Colon (tissue), 2 donors: ENCODE measurements at regions not wholly inside any gene's neighbourhood (a gene's known extent, or its start where the extent isn't known, plus 50 kb on each side); places are given as distances from the start of the nearest gene placed in this dataset.
"Not testable (repeated sequence)": the region's sequence is repeated elsewhere in the genome, so short reads cannot be mapped to it uniquely, and the experiment has no call there.

Experiments used
- FAIRE-seq: peaks from 2 replicates; lab custom pipeline; 2012; peaks lifted over from hg19 to GRCh38; lab: Jason Lieb, UNC
- donor health status: control.
- donor health status: control.

DNA sequence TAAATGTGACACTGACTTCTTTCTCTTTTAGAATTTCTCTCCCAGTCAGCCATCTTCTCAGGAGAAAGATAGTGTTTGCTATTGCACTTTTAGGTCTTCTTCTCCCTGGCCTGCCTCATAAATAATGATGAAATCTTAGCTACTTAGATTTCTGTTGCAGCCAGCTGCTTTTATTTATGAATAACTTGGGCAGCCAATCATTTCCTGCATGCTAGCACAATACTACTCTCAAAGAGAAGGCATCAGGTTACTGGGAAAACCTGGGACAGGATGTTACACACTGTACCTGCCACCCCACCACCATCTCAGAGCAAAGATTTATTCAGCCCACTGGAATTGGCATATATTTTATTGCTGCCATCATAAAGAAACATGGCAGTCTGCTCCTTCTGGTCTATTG is 266.6 kb downstream of the PRELID2 start:
- no peak for FAIRE-seq

DNA sequence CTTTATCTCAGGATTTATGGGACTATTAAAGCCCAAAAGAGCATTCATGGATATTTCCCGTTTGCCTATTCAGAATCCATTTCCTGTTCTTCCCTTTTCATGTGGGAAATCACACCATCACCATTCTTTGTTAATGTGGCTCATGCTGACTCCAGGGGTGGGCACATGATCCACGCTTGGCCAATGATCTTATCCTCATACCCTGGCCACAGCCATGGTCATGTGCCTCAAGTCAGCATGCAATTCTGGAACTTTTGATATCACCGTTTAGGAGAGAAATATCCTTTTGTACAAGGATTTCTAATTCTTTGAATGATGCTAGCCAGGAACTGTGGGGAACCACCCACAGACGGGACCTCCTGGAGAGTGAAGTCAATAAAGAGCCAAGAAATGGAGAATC is 272.2 kb downstream of the PRELID2 start:
- no peak for FAIRE-seq

DNA sequence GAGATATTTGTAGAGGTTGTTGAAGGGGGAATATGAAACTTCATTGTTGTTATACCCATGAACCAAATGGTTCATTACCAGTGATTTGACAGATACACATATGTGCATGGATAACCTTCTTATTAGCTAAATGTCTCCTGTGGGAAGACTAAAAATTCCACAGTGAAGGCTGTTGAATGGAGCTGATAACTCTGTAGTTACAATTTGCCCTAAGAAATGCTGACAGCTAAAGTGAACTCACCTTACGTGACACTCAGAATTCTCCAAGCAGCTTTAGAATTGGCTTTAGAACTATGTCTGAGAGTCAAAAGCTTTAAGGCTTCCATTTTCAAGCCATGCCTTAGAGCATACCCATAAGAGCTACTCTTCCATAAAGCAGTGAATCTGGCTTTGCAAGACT is 276.9 kb downstream of the PRELID2 start:
- no peak for FAIRE-seq

DNA sequence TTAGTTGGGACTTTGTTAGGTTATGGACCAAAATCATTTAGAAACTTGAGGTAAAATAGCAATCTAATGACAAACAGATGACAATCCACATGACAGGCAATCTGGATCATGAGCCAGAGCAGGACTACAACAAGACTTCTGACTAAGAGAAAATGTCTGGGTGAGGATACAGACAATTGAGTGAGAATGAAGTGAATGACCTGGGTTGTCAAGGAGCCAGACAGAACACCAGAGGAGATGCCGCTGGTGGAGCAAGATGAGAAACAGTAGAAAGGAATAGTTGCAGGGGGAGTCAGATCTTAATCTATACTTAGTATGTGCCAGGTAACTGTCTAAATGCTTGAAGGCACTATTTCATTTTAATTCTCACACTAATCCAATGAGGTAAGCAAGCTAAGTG is 277.8 kb downstream of the PRELID2 start:
- FAIRE-seq, result no peak

DNA sequence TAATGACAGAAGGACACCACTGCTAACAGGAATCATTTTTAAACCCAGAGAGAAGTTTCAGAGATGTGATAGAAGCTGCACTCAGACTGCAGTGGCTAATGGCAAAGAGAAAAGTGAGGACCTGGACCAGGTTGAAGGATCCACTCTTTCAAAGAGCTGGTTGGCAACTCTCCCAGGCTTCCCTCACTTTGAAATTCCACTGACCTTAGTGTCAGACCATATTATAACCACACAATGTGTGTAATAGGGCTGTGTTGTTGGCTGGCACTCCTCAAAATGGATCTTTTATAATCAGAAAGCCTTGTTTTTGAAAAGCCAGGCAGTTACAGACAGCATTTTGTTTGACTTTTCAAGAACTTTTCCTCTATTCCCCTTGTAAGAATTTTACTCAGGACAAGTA is 280.7 kb downstream of the PRELID2 start:
- no peak for FAIRE-seq

DNA sequence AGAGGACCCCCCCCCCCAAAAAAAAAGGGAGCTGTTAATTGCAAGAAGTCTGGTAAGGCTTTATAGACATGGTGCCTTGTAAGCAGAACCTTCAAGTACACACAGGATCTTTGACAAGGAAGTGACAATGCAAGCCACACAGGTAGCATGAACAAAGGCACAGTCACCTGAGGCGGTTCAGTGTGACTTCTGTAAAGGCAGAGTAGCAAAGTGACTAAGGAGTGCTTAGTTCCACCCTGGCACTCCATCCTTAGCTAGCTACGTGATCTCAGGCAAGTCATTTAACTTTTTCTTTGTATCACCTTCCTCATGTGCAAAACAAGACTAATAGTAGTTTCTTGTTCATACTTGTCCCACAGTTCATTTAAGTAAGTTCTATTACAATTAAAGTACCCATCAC is 282.0 kb downstream of the PRELID2 start:
- no peak for FAIRE-seq

DNA sequence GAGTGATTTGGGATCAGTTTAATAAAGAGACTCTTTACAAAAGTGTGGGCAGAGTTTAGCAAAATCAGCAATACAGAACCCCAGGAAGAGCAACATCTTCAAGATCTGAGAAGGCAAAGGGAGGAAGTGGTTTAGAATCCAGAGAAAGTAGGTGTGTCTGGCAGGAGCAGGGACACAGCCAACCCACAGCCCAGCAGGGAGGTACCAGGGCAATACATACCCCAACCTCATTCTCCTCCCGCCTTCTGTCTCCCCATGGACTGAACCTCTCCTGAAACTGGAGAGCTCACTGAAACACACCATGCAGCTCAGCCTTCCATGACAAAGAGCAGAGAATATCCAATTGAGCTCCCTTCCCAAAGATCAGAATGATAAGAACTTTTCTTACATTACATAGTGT is 283.4 kb downstream of the PRELID2 start:
- no peak for FAIRE-seq

DNA sequence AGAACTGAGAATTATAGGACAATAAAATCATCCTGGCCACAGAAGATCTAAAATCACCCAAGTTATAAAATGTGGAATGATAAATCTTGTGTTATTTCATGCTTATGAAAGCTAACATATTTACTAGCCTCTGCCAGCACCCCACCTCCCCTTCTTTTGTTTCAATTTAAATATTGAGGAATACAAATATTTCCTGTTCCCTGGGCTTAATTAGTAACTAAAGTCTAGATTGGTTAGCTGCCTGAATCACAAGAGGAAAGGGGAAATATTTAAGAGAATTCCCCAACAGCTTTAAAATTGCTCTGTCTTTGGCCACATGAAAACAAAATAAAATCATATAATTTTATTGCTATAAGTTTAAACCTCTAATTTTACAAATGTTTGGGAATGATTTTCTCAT is 287.0 kb downstream of the PRELID2 start:
- no peak for FAIRE-seq

DNA sequence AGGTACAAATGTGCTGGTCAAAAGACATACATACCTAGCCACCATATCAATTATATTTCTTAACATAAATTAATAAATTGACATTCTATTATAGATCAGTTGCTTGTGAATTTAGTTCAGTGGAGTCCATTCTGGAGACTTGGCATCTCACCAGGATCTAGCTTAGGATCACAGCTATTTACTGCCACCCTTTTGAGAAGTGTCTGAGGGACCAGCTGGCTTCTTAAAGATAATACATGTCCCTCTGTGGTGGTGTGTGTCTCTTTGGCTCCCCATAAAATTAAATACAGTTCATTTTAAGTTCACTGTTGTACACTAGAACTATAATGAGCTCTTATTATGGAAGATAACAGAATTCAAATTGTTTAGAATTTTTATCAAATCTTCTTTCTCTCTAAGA is 290.7 kb downstream of the PRELID2 start:
- FAIRE-seq, result no peak

DNA sequence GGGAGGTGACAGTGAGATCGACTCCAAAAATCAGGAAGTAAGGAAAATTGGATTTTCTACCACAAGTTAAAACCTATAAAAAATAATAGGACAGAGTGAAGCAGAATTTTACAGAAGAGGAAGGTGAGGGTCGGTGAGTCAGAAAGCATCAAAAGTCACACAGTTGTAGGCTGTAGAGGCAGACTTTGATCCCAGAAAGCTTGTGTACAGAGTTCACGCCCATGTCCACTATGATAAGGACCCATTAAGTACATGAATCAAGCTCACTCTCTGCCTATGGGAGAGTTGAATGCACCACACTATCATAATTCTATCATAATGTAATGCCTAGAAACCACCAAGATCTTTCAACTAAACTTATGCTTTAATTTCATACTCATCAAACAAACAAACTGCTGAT is 291.2 kb downstream of the PRELID2 start:
- FAIRE-seq, result no peak

DNA sequence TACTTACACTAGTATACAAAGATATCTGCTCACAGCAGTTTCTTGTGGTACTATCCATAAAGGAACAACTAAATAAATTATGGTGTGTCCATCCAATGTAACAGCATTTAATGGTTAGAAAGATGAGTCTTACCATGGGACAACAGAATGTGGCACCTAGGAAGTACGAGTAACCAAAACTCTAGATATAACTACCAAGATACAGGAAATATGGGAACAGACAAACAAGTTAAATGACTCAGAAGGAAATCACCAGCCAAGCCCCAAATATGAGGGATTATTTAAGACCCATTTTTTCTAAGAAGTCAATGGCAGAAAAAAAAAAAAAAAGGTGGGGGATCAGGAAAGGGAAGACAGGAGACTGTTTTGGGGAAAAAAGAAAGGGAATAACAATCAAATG is 294.8 kb downstream of the PRELID2 start:
- no peak for FAIRE-seq

DNA sequence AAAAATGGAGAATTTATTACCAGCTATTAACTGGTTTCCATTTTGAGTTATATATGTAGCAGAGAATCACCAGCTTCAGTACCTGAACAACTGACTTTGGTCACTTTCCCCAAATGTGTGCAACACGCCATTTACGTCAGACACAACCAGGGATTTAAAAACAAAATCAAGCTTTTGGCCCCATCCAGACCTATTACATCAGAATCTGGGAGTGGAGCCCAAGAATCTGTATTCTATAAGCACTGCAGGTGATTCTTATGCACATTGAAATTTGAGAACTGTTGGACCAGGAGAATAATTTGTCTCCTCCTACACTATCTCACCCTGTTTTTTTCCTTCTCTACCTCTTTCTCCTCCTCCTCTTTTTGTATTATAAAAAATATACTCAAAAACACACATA is 295.9 kb downstream of the PRELID2 start:
- no peak for FAIRE-seq

DNA sequence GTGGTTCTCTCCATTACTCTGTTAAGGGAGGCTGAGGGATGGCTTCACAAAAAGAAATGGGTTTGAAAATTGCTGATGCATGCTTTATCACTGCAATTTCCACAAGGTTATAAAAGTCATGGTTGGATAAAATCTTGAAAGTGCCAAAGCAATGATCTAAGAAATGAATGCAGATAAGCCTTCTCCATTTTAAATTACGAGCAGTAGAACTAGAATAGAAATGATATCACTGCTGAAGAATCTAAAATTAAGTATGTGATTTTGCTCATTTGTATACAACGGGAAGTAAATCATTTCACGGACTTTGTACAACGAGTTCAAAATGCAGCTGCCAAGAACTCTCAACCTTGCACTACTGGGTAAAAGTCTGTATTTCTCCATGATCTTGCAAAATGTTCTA is 299.0 kb downstream of the PRELID2 start:
- no peak for FAIRE-seq

DNA sequence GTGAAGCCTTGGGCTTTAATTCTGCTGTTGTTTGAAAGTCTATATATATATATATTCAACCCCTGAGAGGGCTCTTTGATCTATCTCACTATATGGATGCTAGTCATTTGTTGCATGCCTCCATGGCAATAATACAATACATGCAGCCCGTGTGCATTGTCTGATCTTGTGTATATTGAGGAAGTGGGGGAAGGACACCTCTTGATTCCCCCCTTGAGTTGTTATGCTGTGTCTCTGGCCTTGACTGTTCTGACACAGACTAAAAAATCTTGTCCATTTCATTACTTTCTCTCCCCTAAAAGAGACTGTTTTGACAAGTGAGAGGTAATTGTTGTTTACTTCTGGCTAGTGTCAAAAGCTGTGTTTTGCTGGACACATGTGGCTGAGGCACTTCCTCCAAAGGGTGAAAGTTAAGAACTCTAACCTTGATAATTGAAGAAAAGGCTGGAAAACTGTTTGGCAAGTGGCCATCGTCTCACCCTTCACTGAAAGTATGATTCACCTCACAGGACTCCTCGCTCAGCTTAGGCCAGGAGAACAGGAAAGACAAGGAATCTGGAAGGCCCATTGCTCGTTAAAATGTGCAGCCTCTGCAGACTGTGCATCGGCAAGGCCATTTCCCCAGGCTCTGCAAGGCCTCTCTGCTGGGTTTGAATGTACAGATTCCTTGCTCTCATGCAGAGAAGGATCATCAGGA is 304.0 kb downstream of the PRELID2 start:
- no peak for FAIRE-seq

DNA sequence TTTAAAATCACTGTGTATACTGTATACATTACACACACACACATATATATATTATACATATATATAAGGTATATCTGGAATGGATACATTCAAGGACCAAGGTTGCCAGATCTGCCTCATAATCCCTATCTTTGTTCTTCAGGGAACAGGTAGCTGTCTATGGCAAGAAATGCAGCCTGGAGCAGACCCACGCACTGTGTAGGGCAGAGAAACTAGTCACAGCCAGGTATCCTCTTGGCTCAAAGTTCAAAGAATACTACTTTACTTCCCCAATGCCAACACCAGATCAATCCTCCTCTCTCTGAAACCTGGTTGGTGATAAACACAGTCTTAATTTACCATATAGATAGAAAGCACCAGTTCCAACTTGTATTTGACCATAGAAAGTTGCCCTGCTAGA is 313.6 kb downstream of the PRELID2 start:
- no peak for FAIRE-seq

DNA sequence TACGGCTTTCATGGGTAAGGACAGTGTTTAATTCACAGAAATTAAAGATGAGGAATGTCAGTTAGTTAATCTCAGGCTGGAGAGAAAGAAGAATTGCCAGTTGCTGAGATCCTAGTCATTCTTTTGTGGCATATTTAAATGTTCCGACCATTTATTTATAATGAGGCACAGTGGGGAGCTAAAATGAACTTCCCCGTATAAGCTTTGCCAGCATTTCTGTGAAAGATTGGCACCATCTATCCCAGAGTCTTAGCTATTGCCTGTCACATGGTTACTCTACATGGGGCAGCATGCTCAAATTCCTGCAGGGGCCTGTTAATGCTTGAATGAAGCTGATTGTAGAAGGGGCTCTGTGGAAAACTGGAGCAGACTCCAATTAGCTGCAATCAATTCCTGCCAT is 314.1 kb downstream of the PRELID2 start:
- no peak for FAIRE-seq

DNA sequence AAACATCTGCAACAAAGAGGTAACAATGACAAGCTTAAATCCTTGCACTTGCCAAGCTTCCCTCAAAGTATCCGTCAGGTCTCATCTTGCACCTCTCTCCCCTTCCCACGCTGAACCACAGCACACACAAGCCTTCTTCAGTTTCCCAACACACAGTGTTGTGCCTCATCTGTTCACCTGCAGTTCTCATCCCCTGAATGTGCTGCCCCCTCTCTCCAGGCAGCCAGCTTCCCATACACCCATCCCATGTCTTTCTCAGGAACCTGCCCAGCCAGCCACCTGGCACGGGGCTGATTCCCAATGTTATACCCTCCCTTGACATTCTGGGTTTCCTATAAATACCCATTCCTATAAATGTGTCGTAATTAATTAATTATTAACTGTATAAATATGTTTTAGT is 314.8 kb downstream of the PRELID2 start:
- FAIRE-seq, result no peak

DNA sequence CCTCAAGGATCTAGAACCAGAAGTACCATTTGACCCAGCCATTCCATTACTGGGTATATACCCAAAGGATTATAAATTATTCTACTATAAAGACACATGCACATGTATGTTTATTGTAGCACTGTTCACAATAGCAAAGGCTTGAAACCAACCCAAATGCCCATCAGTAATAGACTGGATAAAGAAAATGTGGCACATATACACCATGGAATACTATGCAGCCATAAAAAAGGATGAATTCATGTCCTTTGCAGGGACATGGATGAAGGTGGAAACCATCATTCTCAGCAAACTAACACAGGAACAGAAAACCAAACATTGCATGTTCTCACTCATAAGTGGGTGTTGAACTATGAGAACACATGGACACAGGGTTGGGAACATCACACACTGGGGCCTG is 317.6 kb downstream of the PRELID2 start:
- not testable (repeated sequence) for FAIRE-seq

DNA sequence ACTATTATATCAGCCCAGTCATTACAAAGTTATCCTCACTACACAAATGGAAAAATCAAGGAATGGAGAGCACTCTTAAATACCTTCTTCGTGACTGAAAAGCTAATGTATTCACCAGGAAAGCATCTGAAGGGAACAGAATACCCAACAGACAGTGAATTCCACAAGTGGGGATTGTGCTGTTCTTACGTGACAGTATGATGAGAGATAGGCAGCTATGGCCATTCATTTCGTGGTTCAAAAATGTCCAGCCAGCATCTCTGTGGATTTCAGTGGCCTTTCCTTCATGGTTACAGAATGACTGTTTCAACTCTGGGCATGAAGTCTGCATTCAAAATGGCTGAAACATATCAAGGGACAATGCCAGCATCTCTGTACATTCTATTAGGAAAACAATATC is 323.8 kb downstream of the PRELID2 start:
- FAIRE-seq, result no peak

DNA sequence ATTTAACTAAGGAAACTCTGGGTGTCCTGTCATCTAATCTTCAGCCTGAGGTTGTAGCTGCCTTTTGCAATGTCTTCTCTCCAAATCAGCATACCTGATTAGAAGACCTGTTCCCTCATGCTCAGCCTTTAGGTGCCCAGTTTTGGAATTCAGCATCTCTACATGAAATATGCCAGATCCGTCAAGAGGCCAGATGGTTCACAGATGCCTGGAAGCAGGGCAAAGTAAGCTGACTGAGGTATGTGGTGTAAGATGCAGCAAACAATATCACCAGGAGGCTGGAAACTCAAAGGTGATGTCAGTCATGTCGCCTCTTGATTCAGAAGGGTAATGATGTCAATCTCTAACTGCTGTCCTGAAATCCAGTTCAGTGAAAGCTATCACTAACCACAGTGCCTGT is 324.4 kb downstream of the PRELID2 start:
- no peak for FAIRE-seq

DNA sequence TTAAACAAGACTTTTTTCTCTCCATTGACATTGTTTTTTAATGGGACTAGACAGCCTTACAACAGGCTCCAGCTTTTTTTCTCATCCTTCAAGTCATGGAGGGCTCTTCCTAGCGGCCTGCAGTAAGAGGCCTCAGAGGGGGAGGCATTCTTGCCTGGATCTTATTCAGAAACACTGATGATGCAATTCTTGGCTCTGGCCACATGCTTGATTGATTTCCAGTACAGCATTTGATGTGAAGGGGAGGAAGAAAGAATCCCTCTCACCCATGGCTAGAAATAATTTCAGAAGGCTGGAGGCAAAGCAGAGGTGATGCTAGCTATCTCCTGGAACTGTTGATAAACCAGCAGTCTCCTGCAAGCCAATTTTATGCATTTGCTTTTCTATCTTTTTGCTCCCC is 324.8 kb downstream of the PRELID2 start:
- FAIRE-seq, result no peak

DNA sequence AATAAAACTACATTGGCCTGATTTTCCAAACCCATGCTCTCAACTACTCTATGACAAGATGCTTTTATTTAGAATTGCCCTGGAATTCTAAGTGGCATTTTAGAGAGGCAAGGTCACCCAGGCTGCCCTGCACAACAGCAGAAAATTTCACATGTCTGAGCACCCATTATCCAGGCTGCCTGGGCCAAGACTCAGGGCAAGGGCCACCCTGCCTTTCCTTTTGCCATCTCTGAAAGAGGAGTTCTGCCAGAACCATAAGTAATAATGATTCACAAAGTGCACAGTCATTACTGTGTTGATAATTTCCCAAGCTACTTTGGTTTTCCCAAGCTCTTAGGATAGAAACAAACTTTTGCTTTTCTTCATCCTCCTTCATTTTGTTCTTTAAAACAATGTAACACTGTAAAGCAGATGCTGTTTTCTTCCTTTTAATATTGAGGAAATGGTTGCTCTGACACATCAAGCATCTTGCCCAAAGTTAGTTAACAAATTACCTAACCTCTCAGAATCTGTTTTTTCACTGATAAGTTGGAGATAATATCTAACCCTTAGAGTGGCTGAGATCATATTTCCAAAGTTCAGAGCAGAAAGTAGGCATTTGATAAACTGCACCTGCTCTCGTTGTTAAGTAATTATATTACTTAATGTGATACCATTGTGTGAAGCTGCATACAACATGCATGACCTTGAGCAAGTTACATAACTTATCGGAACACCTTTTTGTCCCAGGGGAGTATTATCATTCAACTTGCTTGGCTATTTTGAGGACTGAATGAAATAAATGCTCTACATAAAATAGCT is 325.6 kb downstream of the PRELID2 start:
- FAIRE-seq, result no peak

DNA sequence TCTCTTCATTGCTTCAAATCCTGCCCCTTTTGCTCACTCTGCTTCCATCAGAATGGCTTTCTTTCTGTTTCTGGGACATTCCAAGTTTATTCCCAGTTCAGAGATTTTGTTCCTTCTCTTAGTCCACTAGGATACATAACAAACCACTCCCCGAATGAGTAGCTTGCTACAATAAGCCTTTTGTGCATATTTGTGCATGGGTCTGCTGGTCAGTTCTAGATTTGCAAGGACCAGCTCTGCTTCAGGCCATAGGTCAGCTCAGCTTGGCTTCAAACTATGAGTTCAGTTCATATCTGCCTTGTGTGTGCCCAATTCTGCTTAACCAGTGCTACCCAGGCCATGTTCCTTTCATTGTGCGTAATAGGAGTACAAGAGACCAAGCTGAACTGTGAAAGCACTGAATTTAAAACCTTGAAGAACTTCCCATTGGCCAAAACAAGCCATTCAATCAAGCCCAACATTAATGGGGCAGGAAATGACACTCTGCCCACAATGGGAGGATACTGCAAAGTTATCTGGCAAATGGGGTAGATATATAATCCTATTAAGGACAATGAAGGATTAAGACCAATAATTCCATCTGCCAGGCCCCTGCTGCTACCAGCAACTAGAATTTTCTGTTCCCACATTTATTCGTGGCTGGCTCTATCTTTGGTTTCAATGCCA is 328.8 kb downstream of the PRELID2 start:
- FAIRE-seq, result no peak

DNA sequence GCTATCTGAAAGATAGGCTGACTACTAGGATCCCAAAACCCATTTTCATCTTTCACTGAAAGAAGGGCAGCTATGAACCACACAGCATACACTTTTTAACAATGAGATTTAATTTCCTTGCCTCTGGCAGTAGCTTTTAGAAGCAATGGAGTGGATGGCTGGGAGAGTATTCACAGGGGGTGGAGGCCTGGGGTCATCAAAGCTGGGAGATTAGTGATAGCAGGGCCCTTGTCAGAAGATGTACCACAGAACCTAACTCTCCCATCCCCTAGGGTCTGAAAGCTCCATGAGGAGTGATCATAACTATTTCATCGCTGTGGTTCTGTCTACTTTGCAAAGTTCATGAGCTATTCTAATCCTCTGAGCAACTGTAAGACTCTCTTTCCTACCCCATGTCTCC is 332.2 kb downstream of the PRELID2 start:
- FAIRE-seq, result no peak
